ENCODE measurements at regions not wholly inside any gene's neighbourhood (a gene's known extent, or its start where the extent isn't known, plus 50 kb on each side); places are given as distances from the start of the nearest gene placed in this dataset.

DNA sequence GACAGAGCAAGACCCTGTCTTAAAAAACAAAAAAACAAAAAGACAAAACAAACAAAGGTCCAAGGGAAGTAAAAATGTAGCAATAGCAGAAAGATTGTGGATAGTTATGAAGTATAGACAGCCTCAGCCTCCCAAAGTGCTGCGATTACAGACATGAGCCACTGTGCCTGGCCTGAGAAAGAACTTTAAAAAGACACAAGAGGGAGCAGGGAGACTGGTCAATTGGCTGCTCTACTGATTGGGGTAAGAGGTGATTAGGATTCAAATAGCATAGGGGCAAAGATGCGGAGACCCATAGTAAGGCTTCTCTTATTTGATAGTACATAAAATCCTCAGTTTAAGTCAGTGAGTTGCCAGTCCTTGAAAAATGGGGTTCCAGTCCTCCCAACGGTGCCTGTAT is 518.2 kb upstream of the GOT2 start:
- DNase-seq, result no peak

DNA sequence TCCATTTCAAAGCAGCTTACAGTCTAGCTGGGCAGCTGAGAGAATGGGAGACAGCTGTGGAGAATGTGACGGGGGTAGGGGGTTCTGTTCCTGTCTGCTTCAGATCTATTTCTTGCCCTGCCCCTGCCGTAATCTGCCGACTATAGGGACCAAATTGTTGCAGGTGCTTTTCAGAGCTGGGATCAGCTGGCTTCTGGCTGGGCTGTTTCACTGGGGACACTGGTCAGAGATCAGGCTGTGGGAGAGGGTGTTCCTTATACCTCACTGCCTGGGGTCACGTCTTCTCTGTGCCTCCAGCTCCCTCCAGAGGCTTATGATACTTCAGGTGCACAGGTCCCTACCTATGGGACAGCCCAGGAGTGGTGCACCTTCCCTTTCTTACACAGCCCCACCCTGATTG is 514.9 kb upstream of the GOT2 start:
- DNase-seq, result no peak

DNA sequence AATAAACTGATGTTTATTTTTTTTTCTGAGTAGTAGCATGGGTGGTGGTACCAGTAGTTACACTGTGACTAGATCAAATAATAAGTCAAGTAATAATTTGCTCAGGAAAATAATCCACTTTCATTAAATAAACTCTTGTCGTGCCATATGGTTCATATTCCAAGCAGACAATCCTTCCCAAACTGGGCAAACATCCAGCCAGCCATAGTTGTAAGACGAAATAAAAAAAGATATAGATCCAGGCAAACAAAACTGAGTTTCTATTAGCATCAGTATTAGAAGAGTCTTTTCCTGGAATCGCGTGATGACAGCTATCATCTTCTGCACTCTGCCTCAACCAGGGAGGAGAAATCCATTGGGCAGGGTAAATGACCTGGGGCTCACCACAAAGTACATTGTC is 508.4 kb upstream of the GOT2 start:
- no peak for DNase-seq

DNA sequence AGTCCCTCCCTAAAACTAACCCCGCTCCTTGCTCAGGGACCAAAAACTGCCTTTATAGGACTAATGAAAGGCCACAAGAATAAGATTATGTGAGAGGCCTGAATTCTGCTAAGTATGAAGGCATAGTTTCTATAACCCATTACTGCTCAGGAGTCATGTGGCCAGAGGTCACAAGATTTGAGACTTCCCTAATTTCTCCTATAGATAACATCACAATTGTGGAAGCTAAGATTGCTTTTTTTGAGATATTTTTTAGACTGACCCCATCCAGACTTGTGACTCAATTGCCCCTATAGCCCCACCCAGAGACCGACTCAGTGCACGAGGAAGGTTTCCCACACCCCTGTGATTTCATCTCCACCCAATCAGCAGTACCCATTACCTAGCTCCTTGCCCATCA is 504.1 kb upstream of the GOT2 start:
- DNase-seq, result no peak

DNA sequence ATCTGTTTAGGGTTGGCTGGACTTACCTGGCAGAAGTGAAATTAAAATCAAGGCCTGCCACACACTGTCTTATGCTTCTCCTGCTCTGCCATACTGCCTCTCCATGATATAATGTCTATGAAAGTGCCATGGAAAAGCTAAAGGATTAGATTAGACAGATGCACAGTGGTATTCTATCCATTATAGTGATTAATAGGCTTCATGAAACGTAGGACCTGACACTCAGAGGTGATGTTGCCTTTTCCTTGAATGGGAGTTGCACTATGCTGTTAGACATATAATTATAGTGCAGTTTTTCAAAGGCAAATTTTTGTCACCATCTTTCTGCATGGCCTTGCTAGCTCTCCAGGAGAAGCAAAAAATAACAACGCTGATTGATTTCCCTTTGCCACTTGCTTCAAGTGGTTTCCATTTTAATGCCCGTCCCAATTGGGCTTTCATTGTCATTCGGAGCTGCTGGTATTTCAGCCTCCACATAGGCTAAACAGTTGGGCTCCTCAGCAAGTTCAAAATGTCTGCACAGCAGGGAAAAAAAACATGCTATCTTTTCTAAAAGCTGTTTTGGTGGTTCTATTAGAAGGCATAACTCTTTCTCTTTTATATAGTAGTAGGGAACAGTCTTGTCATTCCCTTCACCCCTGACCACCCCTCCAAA is 502.8 kb upstream of the GOT2 start:
- DNase-seq, result no peak

DNA sequence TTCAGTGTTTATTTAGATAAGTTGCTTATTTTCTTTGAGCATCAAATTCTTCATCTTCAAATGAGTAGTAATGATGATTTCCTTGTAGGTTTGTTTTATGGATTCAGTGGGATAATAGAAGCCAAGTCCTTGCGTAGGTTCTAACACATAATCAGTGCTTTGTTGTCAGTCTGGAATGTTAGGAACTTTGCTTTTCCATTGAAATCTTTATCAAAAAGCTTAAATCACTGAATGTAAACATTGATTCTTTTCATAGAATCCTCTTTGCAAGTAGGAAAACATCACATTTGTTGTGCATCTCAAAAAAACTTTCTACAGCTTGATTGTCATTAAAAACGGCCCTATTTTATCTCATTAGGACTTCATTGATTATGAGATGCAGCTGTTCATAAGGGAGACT is 490.3 kb upstream of the GOT2 start:
- no peak for DNase-seq

DNA sequence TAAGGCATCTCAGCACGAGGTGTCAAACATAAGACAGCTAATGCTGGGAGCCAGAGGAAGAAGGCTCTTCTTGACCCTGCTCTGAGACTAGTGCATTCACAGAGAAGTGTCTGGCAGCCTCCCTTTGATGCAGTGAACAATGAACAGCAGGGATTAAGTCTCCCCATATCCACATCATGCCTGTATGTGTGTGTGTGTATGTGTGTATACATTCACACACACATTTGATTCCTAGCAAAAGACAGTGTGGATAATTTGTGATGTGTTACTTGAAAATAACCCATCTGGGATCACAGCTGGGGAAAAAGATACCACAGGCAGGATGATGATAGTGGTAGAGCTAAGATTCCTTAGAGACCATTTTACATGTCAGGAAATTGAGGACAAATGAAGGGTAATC is 485.9 kb upstream of the GOT2 start:
- DNase-seq, result no peak

DNA sequence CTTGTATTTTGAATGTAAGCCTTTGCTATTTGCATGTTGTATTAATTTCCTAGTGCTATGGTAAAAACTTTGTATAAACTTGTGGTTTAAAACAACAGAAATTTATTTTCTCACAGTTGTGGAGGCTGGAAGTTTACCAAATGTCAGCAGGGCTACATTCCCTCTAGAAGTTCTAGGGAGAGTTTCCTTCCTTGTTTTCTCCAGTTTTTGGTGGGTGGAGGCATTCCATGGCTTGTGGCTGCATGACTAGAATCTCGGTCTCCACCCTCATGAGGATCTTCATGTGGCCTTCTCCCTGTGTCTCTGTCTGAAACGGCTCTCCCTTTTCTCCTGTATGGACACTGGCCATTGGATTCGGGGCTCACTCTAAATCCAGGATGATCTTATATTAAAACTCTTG is 482.2 kb upstream of the GOT2 start:
- DNase-seq, result no peak

DNA sequence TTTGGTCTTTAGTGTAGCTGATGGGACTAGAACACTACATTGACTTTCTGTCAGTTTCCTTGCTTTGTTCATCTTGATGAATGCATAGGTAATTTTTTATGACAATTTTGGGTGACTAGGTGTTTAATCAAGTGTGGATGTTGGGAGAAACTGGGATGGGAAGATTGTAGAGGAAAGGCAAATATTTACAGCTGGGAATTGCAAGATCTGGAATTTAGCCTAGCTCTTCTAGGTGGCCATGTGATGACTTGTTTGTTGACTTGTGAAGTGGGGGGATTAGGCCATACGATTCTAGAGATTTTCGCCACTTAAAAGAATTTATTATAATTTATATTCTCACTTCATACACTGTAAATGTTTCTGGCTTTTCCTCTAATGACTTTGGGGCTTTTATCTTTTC is 480.3 kb upstream of the GOT2 start:
- DNase-seq, result no peak

DNA sequence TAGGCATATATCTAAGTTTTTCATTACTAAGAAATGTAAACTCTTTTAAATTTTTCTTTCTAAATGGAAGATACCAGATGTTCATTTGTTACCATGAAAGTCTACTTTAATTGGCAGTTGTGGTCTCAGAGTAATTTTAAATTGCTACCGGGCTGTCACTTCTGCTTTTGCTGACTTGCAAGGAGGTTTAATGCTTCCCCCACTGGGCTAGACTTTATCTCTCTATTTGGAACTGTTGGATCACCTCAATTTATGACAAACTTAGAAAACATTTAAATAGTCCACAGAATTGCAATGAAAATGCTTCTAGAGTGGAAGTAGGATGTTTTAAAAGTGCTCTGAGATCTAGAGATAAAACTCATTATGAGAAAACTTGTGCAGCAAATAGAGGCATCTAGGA is 479.8 kb upstream of the GOT2 start:
- no peak for DNase-seq

DNA sequence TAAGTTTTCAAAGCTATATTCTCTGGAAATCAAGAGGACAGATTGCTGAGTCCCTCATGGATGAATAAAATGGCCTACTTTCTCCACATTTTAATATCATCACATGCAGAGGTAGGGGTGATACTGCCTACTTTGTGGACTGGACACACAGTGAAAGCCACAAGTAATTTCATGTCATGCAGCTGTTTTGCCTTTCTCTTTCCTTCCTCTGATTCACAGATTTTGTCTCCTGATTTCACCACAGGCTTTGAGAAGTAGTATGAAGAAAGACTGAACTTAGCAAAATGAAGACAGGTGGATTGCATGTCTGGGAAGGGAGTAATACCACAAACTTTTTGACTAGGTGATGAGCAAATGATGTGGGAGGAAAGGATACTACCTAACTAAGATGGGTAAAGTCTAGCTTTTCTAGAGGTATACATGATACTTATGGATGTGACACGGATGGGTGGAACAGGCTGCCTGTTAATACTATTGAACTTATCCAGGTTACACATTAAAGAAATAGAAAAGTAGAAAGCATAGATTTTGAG is 478.4 kb upstream of the GOT2 start:
- no peak for DNase-seq

DNA sequence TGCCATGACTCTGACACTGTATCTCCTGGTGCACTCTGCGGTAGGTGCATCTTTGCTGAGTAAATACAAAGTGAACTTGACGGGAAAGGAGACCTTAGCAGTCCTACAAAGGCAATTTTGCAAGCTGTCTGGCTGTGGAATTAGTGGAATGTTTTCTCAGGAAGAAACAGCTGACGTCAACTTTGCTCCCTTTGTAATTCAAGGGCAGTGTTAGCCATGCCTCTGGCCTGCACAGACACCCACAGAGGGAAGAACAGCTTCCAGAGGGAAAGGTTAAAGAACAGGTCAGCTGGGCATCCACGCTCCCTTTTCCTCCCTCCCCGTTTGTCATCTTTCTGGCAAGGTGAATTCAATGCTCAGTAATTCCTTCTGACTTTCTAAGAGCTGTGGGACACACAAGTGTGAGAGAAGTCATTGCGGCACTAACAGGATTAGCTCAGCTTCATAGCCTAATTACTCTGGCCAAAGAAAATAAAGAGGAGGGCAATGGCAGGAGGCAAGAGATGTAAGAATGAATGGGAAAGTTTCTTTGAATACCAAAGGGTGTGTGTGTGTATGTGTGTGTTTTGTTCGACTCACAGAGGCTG is 476.9 kb upstream of the GOT2 start:
- DNase-seq, result no peak

DNA sequence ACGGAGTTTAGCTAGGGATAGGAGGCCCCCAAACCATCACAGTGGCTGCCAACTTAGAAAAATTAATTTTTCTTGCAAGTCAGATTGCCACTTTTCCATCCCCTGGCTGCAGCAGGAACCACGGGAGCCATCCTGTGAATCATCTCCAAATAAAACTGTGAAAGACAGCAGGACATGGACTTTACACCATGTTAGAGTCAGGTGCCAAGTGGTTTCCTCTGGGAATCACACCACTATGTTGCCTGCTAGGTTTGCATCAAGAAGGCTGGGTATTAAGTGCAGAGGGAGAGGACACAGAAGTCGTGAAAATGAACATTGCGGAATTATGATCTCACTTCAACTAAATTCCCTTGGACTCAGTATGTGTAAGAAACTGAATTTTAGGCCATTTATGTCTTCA is 471.3 kb upstream of the GOT2 start:
- no peak for DNase-seq

DNA sequence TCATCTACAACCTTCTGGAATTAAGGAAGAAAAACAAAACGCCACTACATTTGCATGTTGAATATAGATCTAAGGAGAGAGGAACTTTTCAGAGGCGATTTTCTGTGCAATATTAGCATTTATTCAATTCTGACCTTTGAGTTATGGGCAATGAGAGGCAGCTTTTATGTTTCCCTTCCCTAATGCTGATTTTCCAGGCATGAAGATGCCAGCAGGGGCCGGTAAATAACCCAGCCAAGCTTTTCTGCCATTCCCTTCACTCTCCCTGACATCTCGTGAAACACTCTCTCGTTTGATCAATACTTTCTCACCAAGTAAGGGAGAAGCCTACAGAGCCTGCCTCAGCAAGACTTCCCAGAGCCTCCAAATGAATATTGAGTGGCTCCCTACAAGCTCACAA is 470.5 kb upstream of the GOT2 start:
- DNase-seq, result no peak

DNA sequence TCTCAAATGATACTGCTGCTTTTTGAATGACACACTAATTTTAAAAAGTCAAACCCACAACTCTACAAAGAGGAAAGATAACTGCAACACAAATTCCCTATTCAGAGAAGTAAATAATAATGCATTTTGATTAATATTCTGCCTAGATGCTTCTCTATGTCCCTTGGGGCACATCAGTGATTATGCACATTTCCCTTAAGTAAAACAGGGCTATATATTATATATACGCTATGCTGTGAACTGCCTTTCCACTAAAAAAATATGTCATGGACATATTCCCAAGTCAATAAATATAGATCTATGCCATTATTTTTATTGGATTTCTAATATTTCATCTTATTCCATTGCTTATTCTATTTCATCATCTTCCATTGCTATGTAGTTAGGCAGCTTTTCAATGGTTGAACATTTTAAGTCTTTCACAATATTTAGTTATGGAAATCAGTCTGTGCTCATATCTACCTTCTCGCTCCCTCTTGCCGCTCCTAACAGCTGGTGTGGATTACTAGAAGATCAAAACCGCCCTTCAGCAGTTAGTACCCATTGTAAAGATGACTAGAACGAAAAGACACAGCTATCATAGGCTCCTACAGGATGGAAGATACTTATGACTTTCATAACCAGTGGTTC is 468.2 kb upstream of the GOT2 start:
- DNase-seq, result no peak

DNA sequence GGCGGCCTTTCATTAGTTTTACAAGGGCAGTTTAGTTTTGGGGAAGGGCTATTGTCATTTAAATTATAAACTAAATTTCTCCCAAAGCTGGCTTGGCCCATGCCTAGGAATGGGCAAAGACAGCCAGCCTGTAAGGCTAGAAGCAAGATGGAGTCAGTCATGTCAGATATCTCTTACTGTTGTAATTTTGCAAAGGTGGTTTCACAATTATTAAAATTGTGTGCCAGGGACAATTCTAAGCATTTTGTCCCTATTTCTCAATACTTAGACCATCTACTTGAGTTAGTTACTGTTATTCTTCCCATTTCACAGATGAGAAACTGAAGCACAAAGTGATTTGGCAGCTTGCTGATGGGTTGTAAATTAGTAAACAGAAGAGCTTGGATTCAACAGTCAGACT is 467.7 kb upstream of the GOT2 start:
- DNase-seq, result no peak

DNA sequence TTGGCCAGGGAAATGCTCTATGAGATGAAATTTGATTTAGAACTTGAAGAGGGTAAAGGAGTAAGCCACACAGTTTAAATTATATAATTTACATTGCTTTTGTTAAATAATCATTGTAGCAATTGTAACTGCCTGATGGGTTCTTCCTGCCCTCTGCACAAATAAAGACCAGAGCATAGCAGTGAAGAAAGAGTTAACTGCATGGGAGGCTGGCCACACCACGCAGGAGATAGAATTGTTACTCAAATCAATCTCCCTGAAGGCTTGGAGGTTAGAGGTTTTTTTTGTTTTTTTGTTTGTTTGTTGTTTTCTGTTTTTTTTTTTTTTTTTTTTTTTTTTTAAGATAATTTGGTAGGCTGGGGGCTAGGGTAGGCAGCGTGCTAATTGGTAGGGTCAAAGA is 467.0 kb upstream of the GOT2 start:
- no peak for DNase-seq

DNA sequence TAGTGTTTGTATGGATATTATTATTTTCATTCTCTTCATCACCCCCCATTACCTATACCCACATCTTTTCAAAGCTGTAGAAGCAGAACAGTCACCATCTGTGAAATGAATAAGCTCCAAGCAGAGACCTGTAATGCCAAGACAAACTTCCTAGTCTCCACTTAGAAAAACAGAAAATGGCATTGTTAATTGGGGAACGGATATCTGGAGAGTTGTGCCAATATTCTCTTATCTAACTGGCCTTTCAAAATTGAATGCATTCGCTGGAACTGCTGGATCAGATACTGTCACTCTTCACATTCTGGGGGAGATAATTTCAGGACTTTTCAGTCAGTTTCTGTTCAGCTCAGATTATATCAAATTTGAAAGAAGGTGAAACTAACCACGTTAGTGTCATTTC is 464.4 kb upstream of the GOT2 start:
- DNase-seq, result no peak

DNA sequence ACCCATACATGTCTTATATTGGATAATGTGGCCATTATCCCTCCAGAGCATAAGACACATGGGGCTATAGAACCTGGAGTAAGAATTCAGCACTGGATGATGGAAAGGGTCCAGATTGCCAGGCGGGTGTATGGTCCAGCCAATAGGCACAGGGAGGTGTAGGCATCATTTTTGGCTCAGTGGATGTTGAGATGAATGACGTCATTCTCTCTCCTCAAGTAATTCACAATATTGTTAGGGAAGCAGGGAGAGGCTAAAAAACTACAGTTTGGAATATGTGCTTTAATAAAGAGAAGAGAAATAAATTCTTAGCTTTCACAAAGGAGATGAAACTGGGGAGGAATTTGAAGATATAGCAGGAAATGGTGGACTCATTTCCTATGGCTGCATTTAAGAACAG is 461.1 kb upstream of the GOT2 start:
- DNase-seq, result no peak

DNA sequence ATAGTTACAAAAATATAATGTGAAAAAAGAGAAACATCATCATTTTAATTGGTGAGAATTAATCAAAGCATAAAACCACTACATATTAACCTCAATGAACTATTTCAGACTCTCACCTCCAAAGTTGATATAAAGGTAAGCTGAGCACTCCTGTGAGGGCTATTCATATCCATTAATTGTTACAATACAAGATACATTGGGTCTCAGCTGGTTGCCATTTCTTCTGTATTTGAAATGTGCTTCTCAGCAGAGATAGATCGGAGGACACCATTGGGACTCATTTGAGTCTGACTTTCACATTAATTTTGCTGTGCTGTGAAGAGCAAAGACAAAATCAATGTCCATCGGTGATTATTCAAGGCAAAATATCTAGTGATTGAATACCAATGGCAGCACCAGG is 459.5 kb upstream of the GOT2 start:
- DNase-seq, result no peak

DNA sequence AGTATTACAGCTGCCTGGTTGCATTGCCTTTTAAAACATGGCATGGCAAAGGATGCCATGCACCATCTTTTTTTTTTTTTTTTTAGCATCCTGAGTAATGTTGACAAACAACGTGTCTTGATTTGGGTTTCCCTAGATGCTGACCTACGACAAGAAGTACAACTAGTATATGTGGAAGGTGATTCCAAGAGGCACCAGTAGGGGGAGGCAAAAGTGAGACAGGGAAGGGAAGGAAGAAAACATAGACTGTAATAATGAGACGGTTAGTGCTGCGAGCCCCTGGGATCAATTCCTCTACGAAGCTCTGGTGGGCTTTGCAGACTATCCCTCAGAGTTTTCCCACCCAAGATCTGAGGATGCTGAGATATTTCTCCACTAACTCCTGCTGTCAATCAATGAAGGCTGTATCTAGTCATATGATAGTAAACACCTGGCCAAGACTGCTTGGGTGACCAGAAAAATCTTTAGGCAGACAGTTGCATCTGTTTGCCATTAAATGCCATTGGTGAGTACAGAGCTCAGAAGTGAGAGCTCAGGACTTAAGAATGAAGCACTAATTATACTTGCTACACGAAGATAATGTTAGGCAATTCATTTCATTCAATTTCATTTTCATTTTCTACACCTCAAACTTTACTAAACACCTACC is 458.6 kb upstream of the GOT2 start:
- no peak for DNase-seq

DNA sequence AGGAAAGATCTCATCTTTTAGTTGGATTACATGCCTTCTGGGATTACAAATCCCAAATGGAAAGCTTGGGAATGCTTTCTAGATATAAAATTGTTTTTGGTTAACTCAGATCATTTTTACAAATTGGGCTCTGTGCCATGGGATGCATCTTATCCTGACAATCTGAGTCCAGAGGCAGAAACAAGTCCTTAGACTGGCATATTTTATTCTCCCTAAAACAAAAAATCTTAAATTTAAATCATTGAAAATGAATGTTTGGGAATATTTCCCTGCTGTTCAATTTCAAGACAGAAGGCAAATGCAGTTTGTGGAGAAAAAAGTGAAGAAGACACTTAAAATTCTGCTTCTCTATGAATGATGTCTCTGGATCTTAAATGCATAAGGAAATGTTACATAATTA is 456.6 kb upstream of the GOT2 start:
- DNase-seq, result no peak

DNA sequence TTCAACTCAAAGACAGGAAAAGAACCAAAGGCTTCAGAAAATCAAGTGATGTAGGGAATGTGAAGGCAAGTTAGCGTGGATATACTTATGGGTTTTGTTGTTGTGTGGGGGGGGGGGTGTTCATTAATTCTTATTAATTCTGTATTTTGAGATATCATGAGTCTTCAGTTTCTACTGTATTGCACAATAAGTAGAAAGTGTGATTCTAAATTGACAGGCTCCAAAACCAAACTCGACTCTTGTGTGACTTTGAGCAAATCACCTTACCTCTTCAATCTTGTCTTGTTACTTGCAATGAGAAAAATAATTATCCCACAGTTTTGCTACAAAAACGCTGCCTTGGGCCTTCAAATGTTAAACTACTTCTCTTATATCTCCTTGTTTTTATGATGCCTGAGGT is 453.9 kb upstream of the GOT2 start:
- no peak for DNase-seq

DNA sequence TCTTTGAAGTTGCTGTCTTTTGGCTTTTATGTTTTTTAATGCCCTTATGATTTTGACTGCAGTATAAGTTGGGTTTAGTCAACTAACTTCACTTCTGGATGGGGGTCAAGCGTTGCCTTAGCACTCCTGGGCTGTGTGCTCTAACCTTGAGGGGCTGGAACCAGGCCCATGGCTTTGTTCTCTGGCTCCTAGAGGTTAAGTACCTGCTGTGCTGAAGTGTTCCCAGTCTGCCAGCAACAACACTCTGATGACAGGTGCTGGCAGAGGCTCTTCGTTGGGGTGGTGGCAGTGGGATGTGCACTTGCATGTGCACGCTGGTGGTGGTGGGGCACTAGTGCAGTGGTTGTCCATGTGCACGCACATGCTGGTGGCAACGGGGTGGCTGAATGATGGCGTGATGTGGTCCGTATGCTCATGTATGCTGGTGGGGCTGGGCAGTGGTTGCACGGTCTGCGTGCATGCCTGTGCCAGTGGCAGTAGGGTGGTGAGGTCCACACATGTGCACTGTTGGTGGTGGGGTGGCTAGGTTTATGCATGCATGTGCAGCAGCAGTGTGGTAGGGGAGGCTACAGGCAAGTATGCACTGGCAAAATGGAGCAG is 447.8 kb upstream of the GOT2 start:
- DNase-seq, result no peak

Measured in SIG-M5 (cell line).